ENCODE measurements at regions not wholly inside any gene's neighbourhood (a gene's known extent, or its start where the extent isn't known, plus 50 kb on each side); places are given as distances from the start of the nearest gene placed in this dataset.
A peak's percentile ranks its signal among the peaks of the same experiment; 100 is the strongest.
"Not testable (repeated sequence)": the region's sequence is repeated elsewhere in the genome, so short reads cannot be mapped to it uniquely, and the experiment has no call there.

- WGBS, 2 donors (ENCODE audit: low coverage in 1 of 2): 70 to 77% methylated on average over 2 of the region's 2 CpGs
- ATAC-seq: no peak
- TF ChIP-seq CTCF (IDR thresholded peaks at IDR 0.05): no peak
- TF ChIP-seq POLR2AphosphoS5 (IDR thresholded peaks at IDR 0.05): no peak
- TF ChIP-seq POLR2A (IDR thresholded peaks at IDR 0.05): no peak
- TF ChIP-seq EP300 (IDR thresholded peaks at IDR 0.05): no peak
Observed at GRCh38 chr2:64808754-64809153, 155.0 kb upstream of the SERTAD2 start.

GRCh38 chr2:64809216-64809615 lies 155.5 kb upstream of the SERTAD2 start:
- 89 to 100% methylated on average over 1 of the region's 1 CpG for WGBS, 2 donors (ENCODE audit: low coverage in 1 of 2)
- no peak for ATAC-seq
- peaks cover 0 to 13% (median 0%) of the 10 kb centered on the region in 3 donors for H3K4me1 ChIP-seq

More at GRCh38 chr2:64808754-64809153, 155.0 kb upstream of the SERTAD2 start:
- no peaks in the 10 kb centered on the region for H3K9me3 ChIP-seq
- H3K36me3 ChIP-seq: no peaks in the 10 kb centered on the region
- no peak overlapping the region for H3K27ac ChIP-seq
- H3K27me3 ChIP-seq: no peaks in the 10 kb centered on the region
- H3K4me3 ChIP-seq: no peak overlapping the region
- H3K4me1 ChIP-seq: peaks cover 0 to 9% (median 0%) of the 10 kb centered on the region in 3 donors

GRCh38 chr2:64812285-64812684 lies 158.6 kb upstream of the SERTAD2 start:
- Histone ChIP-seq H3K27me3 (no peaks in the 10 kb centered on the region), H3K27ac (no peak overlapping the region), H3K4me1 (peaks cover 0 to 13% (median 0%) of the 10 kb centered on the region in 3 donors), H3K36me3 (no peaks in the 10 kb centered on the region), H3K4me3 (no peak overlapping the region), H3K9me3 (no peaks in the 10 kb centered on the region)
- TF ChIP-seq EP300 (IDR thresholded peaks at IDR 0.05): no peak
- TF ChIP-seq POLR2AphosphoS5 (IDR thresholded peaks at IDR 0.05): no peak
- no peak for TF ChIP-seq POLR2A (IDR thresholded peaks at IDR 0.05)
- no peak for TF ChIP-seq CTCF (IDR thresholded peaks at IDR 0.05)
- no peak for ATAC-seq
- 61 to 67% methylated on average over 3 to 4 of the region's 4 CpGs for WGBS, 2 donors (ENCODE audit: low coverage in 1 of 2)

More at GRCh38 chr2:64809216-64809615, 155.5 kb upstream of the SERTAD2 start:
- TF ChIP-seq POLR2AphosphoS5 (IDR thresholded peaks at IDR 0.05): no peak
- no peak for TF ChIP-seq POLR2A (IDR thresholded peaks at IDR 0.05)
- no peak for TF ChIP-seq CTCF (IDR thresholded peaks at IDR 0.05)
- no peak for TF ChIP-seq EP300 (IDR thresholded peaks at IDR 0.05)
- Histone ChIP-seq H3K27ac (no peak overlapping the region), H3K36me3 (no peaks in the 10 kb centered on the region), H3K9me3 (no peaks in the 10 kb centered on the region), H3K27me3 (no peaks in the 10 kb centered on the region), H3K4me3 (no peak overlapping the region)

GRCh38 chr2:64814007-64814406 lies 160.3 kb upstream of the SERTAD2 start:
- WGBS, 2 donors (ENCODE audit: low coverage in 1 of 2): 81 to 85% methylated on average over 4 to 5 of the region's 5 CpGs
- H3K9me3 ChIP-seq: no peaks in the 10 kb centered on the region
- no peak for TF ChIP-seq CTCF (IDR thresholded peaks at IDR 0.05)
- no peak for TF ChIP-seq POLR2A (IDR thresholded peaks at IDR 0.05)
- no peak for TF ChIP-seq EP300 (IDR thresholded peaks at IDR 0.05)
- TF ChIP-seq POLR2AphosphoS5 (IDR thresholded peaks at IDR 0.05): no peak
- ATAC-seq: no peak
- no peaks in the 10 kb centered on the region for H3K27me3 ChIP-seq
- no peaks in the 10 kb centered on the region for H3K36me3 ChIP-seq
- peak overlapping the region in 1 of 2 donors; percentile 8 for H3K4me3 ChIP-seq
- no peak overlapping the region for H3K27ac ChIP-seq
- H3K4me1 ChIP-seq: peaks cover 0 to 13% (median 0%) of the 10 kb centered on the region in 3 donors

GRCh38 chr2:64816526-64816925 lies 162.8 kb upstream of the SERTAD2 start:
- peaks cover 0 to 13% (median 0%) of the 10 kb centered on the region in 3 donors for H3K4me1 ChIP-seq
- H3K4me3 ChIP-seq, H3K27me3 ChIP-seq, H3K27ac ChIP-seq, ATAC-seq, H3K36me3 ChIP-seq, H3K9me3 ChIP-seq: not testable (repeated sequence)
- 95% methylated on average over 6 of the region's 8 CpGs; no CpG with 5 or more reads in 1 of the 2 donors for WGBS, 2 donors (ENCODE audit: low coverage in 1 of 2)
